Loucy (cell line): ENCODE measurements at regions not wholly inside any gene's neighbourhood (a gene's known extent, or its start where the extent isn't known, plus 50 kb on each side); places are given as distances from the start of the nearest gene placed in this dataset.

ENCODE experiments used
- CTCF ChIP-seq: fragments of 200-600 bp; sonication (generic); conservative IDR thresholded peaks from 2 replicates; pipeline ENCODE4 v1.5.1; 2014; ENCODE audit warnings: mild to moderate bottlenecking, antibody characterized with exemption, low read length
- EZH2phosphoT487 ChIP-seq: fragments of 200-600 bp; IDR thresholded peaks from 2 replicates; pipeline ENCODE4 v1.6.1; 2018; ENCODE audit warnings: antibody characterized with exemption, mild to moderate bottlenecking, moderate library complexity, borderline replicate concordance

GRCh38 chr4:151530783-151531182 lies 121.8 kb downstream of the FHIP1A start:
- TF ChIP-seq CTCF = no peak
- TF ChIP-seq EZH2phosphoT487 = no peak
